Hepatic stellate cell (primary cell): ENCODE measurements at regions not wholly inside any gene's neighbourhood (a gene's known extent, or its start where the extent isn't known, plus 50 kb on each side); places are given as distances from the start of the nearest gene placed in this dataset.

Source experiments
- DNase-seq: peaks from one replicate; pipeline ENCODE4 v3.0.0; 2011; ENCODE audit warnings: low spot score

DNA sequence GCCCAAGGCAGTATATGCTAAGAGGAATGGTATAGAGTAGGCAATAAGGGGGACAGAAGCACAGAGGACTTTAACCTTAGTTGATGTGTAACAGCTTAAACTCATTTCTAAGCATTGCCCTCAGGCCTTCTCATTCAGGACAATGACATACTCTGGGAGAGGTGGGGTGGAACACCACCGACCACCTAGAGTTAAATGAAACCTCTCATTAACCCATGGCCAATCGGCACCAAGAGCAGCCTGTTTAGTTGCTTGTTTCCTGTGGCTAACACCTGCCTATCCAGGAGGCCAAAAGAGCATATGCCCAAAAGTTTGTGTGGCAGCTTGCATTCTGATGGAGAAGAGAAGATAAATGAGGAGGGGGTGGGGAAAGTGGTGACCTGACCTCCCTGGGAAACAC is 50.0 kb downstream of the PABIR2 start:
- no peak for DNase-seq

DNA sequence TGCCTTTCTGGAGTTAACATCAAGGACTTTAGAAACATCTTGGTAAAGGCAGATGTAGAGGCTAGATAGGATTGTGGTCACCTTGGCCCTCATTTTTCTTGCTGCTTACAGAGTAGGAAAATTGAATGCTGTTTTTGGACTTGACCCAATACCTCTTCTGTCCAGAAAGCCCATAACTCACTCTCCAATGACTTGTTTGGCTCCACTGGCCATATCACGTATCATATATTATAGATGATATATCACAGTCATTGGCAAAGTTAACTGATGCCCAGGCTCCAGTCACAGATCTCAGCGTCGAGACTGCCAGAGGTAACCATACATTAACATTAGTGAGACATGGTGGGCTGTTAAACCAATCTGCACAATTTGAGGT is 50.6 kb downstream of the PABIR2 start:
- no peak for DNase-seq

- DNase-seq: no peak
Observed at GRCh38 chrX:134745636-134746409, 51.2 kb downstream of the PABIR2 start.

- DNase-seq: no peak
Observed at GRCh38 chrX:134743091-134743490, 53.9 kb downstream of the PABIR2 start.

- DNase-seq: no peak
Observed at GRCh38 chrX:134742573-134742972, 54.4 kb downstream of the PABIR2 start.

DNA sequence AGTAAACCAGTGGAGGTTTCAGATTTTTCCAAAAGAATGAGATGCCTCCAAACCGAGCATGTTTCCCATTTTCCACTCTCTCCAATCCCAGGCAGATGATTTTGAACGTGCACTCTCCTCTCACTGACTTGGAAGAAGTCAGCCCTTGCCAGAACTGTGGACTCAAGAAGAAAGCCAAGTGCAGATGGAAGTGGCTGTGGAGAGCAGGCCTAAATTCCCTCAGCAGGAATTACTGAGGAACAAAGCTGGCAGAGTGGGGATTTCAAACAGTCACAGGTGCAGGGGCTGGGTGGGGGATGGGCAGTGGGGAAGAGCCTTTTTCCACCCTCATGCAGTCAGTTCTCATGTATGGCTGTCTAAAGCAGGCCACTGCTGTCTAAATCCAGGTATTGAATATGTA is 55.3 kb downstream of the PABIR2 start:
- no peak for DNase-seq

- no peak for DNase-seq
Observed at GRCh38 chrX:134738986-134739740, 57.8 kb downstream of the PABIR2 start.

GRCh38 chrX:134738445-134738844 is 58.6 kb downstream of the PABIR2 start:
- DNase-seq: no peak

DNA sequence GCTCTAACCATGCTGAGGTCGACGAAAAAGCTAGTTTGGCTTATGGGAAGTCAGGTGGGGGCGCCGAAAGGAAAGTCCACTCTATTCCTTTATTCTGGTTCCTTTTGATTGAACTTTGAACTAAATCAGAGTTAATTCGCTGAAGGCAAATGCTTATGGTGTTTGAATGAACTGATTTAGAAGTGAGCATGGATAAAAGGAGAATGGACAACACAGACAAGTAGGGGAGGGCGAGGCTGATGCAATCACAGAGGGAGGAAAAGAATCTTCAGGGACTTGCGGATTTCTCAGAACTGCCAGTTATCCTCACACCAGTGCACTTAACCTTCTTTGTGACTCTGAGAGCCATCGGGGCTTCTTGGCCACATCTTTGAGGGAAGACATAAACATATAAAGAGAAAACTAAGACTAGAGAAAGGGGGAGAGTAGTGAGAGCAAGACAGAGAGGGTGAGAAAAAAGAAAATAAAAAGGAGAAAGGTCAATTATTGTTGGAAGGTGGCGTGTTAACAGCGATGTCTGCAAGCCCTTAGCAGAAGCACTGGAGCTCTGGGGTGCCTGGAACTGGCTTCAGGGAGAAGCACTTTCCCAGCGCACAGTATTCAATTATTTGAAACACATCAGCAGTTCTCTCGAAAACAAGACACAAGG is 59.2 kb downstream of the PABIR2 start:
- DNase-seq: no peak

DNA sequence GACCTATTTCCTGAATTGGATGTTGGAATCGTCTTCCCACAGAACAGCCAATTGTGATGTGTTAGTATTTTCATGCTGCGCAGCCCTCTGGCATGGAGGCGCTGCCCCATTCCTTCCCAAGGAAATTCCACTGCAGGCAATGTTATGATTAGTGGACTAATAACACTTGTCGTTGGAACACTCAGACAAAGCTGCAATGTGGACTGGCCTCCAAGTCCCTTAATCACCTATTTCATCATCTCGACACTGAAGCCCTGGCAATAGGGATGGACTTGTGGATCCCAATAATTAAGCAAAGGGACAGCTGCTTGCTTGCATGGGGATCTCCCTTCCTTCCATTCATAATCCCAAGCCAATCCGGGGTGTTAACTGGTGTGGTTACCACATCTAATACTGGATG is 59.9 kb downstream of the PABIR2 start:
- no peak for DNase-seq

DNA sequence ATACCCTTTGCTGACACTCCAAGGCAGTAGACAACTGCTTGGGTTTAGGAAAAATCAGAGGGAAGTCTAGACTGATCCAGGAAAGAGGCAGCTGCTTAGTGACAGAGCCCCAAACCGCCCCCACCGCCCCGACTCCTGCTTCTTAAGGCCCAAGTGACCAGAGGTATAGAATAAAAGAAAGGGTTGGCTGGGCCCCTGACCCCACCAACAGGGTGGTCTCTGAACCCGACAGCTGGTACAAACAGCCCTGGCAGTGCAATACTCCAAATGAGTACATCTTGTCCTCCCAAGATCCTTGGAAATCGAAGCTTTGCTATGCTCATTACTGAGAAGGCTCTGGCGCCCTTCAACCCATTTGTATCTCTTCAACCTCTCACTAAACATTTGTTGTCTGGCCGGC is 60.6 kb downstream of the PABIR2 start:
- DNase-seq: no peak

GRCh38 chrX:134735015-134735414 is 62.0 kb downstream of the PABIR2 start:
- DNase-seq: no peak

- no peak for DNase-seq
Observed at GRCh38 chrX:134734466-134734952, 62.5 kb downstream of the PABIR2 start.

GRCh38 chrX:134733591-134733990 is 63.4 kb downstream of the PABIR2 start:
- no peak for DNase-seq

DNA sequence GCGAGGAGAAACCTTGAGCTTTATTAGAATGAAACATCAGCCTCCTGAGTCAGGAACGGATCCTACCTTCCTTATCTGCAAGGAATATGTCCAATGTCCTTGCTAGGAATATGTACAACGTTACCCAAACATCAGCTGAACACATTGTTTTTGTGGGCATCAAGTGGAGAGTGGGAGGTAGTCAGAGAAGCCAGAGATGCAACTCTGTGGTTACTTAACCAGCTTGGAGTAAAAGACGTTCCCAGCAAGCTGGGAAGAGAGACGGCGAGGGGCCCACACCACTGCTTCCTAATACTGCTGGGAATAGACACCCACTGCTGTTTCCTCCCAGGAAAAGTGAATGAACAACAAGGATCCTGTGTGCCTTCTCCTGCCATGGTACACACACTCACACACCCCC is 64.3 kb downstream of the PABIR2 start:
- DNase-seq: no peak

- DNase-seq: no peak
Observed at GRCh38 chrX:134732152-134732551, 64.9 kb downstream of the PABIR2 start.

DNA sequence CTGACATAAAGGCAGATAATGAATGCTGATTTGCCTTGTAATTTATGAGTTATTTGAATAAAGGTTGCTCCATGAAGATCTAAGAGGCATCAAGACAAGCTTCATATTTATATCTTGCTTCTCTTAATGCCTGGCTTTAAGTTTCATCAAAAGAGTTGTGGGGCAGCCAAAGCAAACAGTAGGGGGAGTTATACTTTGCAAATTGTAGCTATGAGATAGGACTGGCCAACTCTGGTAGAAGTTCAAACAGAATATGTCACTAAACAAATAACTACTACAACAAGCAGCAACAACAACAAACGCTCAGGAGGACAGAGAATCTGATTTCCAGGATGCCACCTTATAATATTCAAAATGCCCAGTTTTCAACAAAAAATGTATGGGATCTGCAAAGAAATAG is 69.1 kb upstream of the PLAC1 start:
- DNase-seq: no peak

DNA sequence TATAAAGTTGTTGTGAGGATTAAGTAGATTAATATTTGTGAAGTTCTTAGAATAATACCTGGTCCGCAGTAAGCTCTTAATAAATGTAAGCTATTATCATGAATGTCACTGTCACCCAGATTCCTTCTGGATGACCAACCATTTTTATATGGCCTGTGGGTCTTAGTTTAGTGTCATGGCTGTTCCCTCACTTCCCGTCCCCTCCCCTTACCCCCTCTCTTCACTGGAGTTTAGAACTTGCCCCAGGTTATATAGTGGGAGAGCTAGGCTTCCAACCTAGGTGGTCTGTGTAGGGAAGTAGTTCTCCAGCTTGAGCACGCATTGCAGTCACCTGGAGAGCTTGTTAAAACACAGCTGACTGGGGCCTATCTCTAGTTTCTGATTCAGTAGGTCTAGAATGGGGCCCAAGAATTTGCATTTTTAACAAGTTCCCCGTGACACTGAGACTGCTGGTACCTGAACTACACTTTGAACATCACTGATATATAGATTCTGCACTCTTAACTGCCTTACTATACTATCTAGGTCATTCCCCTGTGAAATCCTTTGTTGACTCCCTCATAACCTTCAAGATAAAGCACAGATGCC is 66.9 kb upstream of the PLAC1 start:
- DNase-seq: no peak

DNA sequence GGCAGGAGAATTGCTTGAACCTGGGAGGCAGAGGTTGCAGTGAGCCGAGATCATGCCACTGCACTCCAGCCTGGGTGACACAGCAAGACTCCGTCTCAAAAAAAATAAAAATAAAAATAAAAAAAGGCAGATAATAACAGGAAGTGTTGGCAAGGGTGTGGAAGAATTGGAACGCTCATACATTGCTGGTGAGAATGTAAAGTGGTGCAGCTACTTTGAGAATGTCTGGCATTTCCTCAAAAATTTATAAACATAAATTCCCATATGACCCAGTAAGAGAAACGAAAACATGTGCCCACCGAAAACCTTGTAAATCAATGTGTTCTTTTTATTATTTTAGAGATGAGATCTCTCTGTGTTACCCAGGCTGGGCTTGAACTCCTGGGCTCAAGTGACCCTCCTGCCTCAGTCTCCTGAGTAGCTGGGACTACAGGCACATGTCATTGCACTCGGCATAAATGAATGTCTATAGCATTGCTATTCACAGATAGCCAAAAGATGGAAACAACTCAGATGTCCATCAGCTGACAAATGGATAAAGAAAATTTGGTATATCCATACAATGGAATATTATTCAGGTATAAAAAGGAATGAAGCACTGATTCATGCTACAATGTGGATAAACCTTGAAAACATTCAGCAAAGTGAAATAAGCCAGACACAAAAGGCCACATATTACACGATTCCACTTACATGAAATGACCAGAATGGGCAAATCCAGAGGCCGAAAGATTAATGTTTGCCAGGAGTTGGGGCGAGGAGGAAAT is 63.7 kb upstream of the PLAC1 start:
- no peak for DNase-seq

GRCh38 chrX:134718966-134719317 is 60.7 kb upstream of the PLAC1 start:
- DNase-seq: no peak

GRCh38 chrX:134718105-134718965 is 60.1 kb upstream of the PLAC1 start:
- DNase-seq: peak; percentile 69
